Keratinocyte (primary cell): ENCODE measurements at regions not wholly inside any gene's neighbourhood (a gene's known extent, or its start where the extent isn't known, plus 50 kb on each side); places are given as distances from the start of the nearest gene placed in this dataset.

Experiments
- DNase-seq: peaks from one replicate; pipeline ENCODE4 v3.0.0-alpha.2; 2011; ENCODE audit warnings: low read depth, missing footprints, low spot score
- FAIRE-seq: peaks from 2 replicates; lab custom pipeline; 2011; peaks lifted over from hg19 to GRCh38; lab: Jason Lieb, UNC
- H2AFZ ChIP-seq: 2 replicates; pipeline ENCODE4 v1.6.0; 2012; ENCODE audit warnings: low read length, control low read depth, inconsistent platforms; ENCODE audit not compliant: control insufficient read depth
- H3K27ac ChIP-seq: 2 replicates; pipeline ENCODE4 v1.5.1; 2011; ENCODE audit warnings: low read length; ENCODE audit not compliant: control insufficient read depth, insufficient read depth
- H3K27me3 ChIP-seq: 3 replicates; pipeline ENCODE4 v1.6.0; 2011; ENCODE audit warnings: low read length; ENCODE audit not compliant: control insufficient read depth, insufficient read depth; ENCODE audit errors: extremely low read depth
- H3K36me3 ChIP-seq, 2 experiments: 2 replicates in 1 of 2; 3 replicates in 1 of 2; pipeline ENCODE4 v1.5.1; 2011; ENCODE audit warnings: low read length in 2 of 2, mild to moderate bottlenecking in 1 of 2; ENCODE audit not compliant: control insufficient read depth in 2 of 2, insufficient read depth in 2 of 2; ENCODE audit errors: extremely low read depth in 1 of 2
- H3K4me1 ChIP-seq: 3 replicates; pipeline ENCODE4 v1.5.1; 2011; ENCODE audit warnings: low read length; ENCODE audit not compliant: control insufficient read depth, insufficient read depth; ENCODE audit errors: extremely low read depth
- H3K4me2 ChIP-seq: 3 replicates; pipeline ENCODE4 v1.6.0; 2011; ENCODE audit warnings: low read depth, low read length; ENCODE audit not compliant: control insufficient read depth, insufficient read depth; ENCODE audit errors: extremely low read depth
- H3K4me3 ChIP-seq, 3 experiments: fragments of 200-600 bp in 1 of 3; sonication (generic) in 1 of 3; 2 replicates in 2 of 3; 3 replicates in 1 of 3; pipeline ENCODE4 v1.5.1; 2011 to 2016; ENCODE audit warnings: low read length in 3 of 3, mild to moderate bottlenecking in 3 of 3, control low read depth in 2 of 3, inconsistent platforms in 1 of 3, low read depth in 1 of 3, mixed read lengths in 1 of 3, mixed run types in 1 of 3, moderate library complexity in 1 of 3; ENCODE audit not compliant: control insufficient read depth in 2 of 3, insufficient read depth in 2 of 3; ENCODE audit errors: extremely low read depth in 1 of 3
- H3K79me2 ChIP-seq: 2 replicates; pipeline ENCODE4 v1.6.0; 2012; ENCODE audit warnings: low read length; ENCODE audit not compliant: control insufficient read depth, insufficient read depth
- H3K9ac ChIP-seq: 3 replicates; pipeline ENCODE4 v1.6.0; 2011; ENCODE audit warnings: low read length; ENCODE audit not compliant: control insufficient read depth, insufficient read depth; ENCODE audit errors: extremely low read depth
- H3K9me1 ChIP-seq: 3 replicates; pipeline ENCODE4 v1.6.0; 2011; ENCODE audit warnings: low read length; ENCODE audit not compliant: control insufficient read depth, insufficient read depth; ENCODE audit errors: extremely low read depth
- H3K9me3 ChIP-seq: 2 replicates; pipeline ENCODE4 v1.5.1; 2012; ENCODE audit warnings: low read depth, low read length; ENCODE audit not compliant: control insufficient read depth
- H4K20me1 ChIP-seq: 3 replicates; pipeline ENCODE4 v1.6.0; 2011; ENCODE audit warnings: low read length; ENCODE audit not compliant: control insufficient read depth, insufficient read depth; ENCODE audit errors: extremely low read depth
- EZH2 ChIP-seq: IDR thresholded peaks from one replicate; pipeline ENCODE4 v1.6.1; 2012; ENCODE audit warnings: inconsistent platforms, mild to moderate bottlenecking, low read length, moderate library complexity
- dilution Hi-C: fragments of 300-500 bp; cut with MboI; formaldehyde crosslinking; loops from one replicate; pipeline ENCODE4 v1.7.0; 2020; ENCODE audit warnings: low sequenced_read_pairs; ENCODE audit not compliant: extremely low pct_ligation_motif_present
- TF ChIP-seq, protein P1 (sequence below), 3 experiments: IDR thresholded peaks in 1 of 3; conservative IDR thresholded peaks in 1 of 3; optimal IDR thresholded peaks in 1 of 3; 2 replicates in 2 of 3; 3 replicates in 1 of 3; pipeline versions ENCODE3 to v1.5.1; 2011; ENCODE audit warnings: low read length in 3 of 3, mild to moderate bottlenecking in 3 of 3, moderate library complexity in 2 of 3, control low read depth in 1 of 3, inconsistent platforms in 1 of 3; ENCODE audit not compliant: insufficient read depth in 2 of 3; ENCODE audit errors: extremely low read depth in 1 of 3

- peak overlapping the region; percentile 70 for H3K27ac ChIP-seq
- dilution Hi-C loops, result no loop called here
- H3K79me2 ChIP-seq, result no peaks in the 10 kb centered on the region
- H4K20me1 ChIP-seq, result no peaks in the 10 kb centered on the region
- H3K9ac ChIP-seq, result no peak overlapping the region
- no peaks in the 10 kb centered on the region for H3K9me1 ChIP-seq
- no peaks in the 10 kb centered on the region for H3K9me3 ChIP-seq
- FAIRE-seq (peak; percentile 99), DNase-seq (peak; percentile 52)
- no peak for TF ChIP-seq EZH2
- TF ChIP-seq, protein P1, sequence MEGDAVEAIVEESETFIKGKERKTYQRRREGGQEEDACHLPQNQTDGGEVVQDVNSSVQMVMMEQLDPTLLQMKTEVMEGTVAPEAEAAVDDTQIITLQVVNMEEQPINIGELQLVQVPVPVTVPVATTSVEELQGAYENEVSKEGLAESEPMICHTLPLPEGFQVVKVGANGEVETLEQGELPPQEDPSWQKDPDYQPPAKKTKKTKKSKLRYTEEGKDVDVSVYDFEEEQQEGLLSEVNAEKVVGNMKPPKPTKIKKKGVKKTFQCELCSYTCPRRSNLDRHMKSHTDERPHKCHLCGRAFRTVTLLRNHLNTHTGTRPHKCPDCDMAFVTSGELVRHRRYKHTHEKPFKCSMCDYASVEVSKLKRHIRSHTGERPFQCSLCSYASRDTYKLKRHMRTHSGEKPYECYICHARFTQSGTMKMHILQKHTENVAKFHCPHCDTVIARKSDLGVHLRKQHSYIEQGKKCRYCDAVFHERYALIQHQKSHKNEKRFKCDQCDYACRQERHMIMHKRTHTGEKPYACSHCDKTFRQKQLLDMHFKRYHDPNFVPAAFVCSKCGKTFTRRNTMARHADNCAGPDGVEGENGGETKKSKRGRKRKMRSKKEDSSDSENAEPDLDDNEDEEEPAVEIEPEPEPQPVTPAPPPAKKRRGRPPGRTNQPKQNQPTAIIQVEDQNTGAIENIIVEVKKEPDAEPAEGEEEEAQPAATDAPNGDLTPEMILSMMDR (optimal IDR thresholded peaks at IDR 0.05 in 1 of 3, IDR thresholded peaks at IDR 0.05 in 1 of 3, conservative IDR thresholded peaks at IDR 0.05 in 1 of 3; ENCODE audit: extremely low read depth in 1 of 3, insufficient read depth in 2 of 3, low read length in 3 of 3), result no peak
- H3K4me3 ChIP-seq, result no peak overlapping the region
- H3K27me3 ChIP-seq, result no peaks in the 10 kb centered on the region
- H3K4me1 ChIP-seq, result peaks cover 28% of the 10 kb centered on the region
- H3K36me3 ChIP-seq, result no peaks in the 10 kb centered on the region
- peak overlapping the region; percentile 18 for H3K4me2 ChIP-seq
- H2AFZ ChIP-seq, result no peak overlapping the region
Observed at GRCh38 chr6:144710207-144710606, 425.1 kb downstream of the UTRN start.

- H3K4me3 ChIP-seq, result no peak overlapping the region
- no peak for FAIRE-seq
- H3K27ac ChIP-seq, result no peak overlapping the region
Observed at GRCh38 chr6:144711661-144712060, 426.5 kb downstream of the UTRN start.

More at GRCh38 chr6:144711661-144712060, 426.5 kb downstream of the UTRN start:
- Histone ChIP-seq H3K36me3 (no peaks in the 10 kb centered on the region), H3K27me3 (no peaks in the 10 kb centered on the region), H3K4me2 (peak overlapping the region; percentile 25), H4K20me1 (no peaks in the 10 kb centered on the region), H3K9me1 (no peaks in the 10 kb centered on the region), H3K9ac (no peak overlapping the region), H3K9me3 (no peaks in the 10 kb centered on the region), H3K79me2 (no peaks in the 10 kb centered on the region), H2AFZ (no peak overlapping the region), H3K4me1 (peaks cover 28% of the 10 kb centered on the region)
- DNase-seq, result no peak
- dilution Hi-C loops, result no loop called here
- TF ChIP-seq, protein P1 (optimal IDR thresholded peaks at IDR 0.05 in 1 of 3, IDR thresholded peaks at IDR 0.05 in 1 of 3, conservative IDR thresholded peaks at IDR 0.05 in 1 of 3; ENCODE audit: extremely low read depth in 1 of 3, insufficient read depth in 2 of 3, low read length in 3 of 3), result no peak
- no peak for TF ChIP-seq EZH2
